Panc1 (cell line): ENCODE measurements at regions not wholly inside any gene's neighbourhood (a gene's known extent, or its start where the extent isn't known, plus 50 kb on each side); places are given as distances from the start of the nearest gene placed in this dataset.

ENCODE experiments used
- POLR2AphosphoS5 ChIP-seq: IDR thresholded peaks from 2 replicates; pipeline ENCODE4 v1.6.1; 2012; ENCODE audit warnings: mild to moderate bottlenecking, low read depth, low read length, moderate library complexity
- REST ChIP-seq, 2 experiments: IDR thresholded peaks; 2 replicates each; pipeline ENCODE4 v1.6.1; 2011 to 2012; ENCODE audit warnings: low read depth in 2 of 2, control low read depth in 1 of 2, low read length in 1 of 2, mild to moderate bottlenecking in 1 of 2, moderate library complexity in 1 of 2; ENCODE audit not compliant: insufficient read depth in 1 of 2
- TCF7L2 ChIP-seq: IDR thresholded peaks from 2 replicates; pipeline ENCODE4 v1.6.1; 2011; ENCODE audit warnings: mild to moderate bottlenecking, low read depth, low read length, inconsistent platforms
- TF ChIP-seq, protein P1 (sequence below): fragments of 450-650 bp; IDR thresholded peaks from 2 replicates; pipeline ENCODE4 v1.5.1; 2017; ENCODE audit warnings: mild to moderate bottlenecking

DNA sequence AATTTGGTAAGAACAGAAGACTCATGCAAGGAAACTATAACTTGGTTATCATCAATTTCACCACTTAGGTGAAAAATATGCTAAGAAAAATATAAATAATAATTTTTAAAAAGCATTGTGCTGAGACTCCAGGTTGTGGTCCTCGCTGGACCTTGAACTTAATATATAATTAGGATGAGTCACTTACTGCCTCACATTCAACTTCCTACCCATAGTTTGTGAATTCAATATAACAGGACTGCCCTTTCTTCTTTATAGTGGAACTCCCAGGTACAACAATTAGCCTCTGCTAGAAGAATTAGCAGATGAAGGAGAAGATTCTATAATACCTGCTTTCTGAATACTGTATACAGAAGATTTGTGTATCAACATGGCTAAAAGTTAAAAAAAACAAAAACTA lies 149.1 kb upstream of the SPRED1 start:
- TF ChIP-seq, protein P1, sequence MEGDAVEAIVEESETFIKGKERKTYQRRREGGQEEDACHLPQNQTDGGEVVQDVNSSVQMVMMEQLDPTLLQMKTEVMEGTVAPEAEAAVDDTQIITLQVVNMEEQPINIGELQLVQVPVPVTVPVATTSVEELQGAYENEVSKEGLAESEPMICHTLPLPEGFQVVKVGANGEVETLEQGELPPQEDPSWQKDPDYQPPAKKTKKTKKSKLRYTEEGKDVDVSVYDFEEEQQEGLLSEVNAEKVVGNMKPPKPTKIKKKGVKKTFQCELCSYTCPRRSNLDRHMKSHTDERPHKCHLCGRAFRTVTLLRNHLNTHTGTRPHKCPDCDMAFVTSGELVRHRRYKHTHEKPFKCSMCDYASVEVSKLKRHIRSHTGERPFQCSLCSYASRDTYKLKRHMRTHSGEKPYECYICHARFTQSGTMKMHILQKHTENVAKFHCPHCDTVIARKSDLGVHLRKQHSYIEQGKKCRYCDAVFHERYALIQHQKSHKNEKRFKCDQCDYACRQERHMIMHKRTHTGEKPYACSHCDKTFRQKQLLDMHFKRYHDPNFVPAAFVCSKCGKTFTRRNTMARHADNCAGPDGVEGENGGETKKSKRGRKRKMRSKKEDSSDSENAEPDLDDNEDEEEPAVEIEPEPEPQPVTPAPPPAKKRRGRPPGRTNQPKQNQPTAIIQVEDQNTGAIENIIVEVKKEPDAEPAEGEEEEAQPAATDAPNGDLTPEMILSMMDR = no peak
- TF ChIP-seq POLR2AphosphoS5 (no peak), REST (IDR thresholded peaks at IDR 0.05; ENCODE audit: insufficient read depth in 1 of 2, low read depth in 2 of 2, low read length in 1 of 2) (no peak), TCF7L2 (no peak)
